ENCODE measurements at regions not wholly inside any gene's neighbourhood (a gene's known extent, or its start where the extent isn't known, plus 50 kb on each side); places are given as distances from the start of the nearest gene placed in this dataset.

DNA sequence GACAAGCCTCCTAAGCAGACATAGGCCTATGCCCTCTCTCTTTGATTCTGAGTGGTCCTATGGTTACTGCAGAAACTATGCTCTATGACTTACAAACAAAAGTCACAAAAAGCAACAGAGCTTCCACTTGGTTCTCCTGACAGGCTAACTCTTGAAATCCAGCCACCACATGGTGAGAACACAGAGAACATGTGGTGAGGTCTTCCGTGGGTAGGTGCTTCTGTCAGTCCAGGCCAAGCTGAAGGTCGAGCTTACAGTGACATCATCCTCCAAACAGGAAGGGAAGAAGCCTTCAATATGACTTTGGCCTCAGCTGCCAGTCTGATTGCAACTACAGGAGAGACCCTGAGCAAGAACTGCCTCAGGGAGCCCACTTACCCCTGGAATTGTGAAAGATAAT is 265.5 kb downstream of the TBX18 start:
- H3K9me3 ChIP-seq (ENCODE audit: control insufficient read depth, low read depth, low read length), result no peaks in the 10 kb centered on the region
- H3K4me3 ChIP-seq (ENCODE audit: control insufficient read depth in 2 of 3, extremely low read depth in 1 of 3, insufficient read depth in 2 of 3, low read depth in 1 of 3, low read length in 3 of 3), result no peak overlapping the region
- H4K20me1 ChIP-seq (ENCODE audit: control insufficient read depth, extremely low read depth, insufficient read depth, low read length), result no peaks in the 10 kb centered on the region
- no peak overlapping the region for H3K4me2 ChIP-seq (ENCODE audit: control insufficient read depth, extremely low read depth, insufficient read depth, low read depth, low read length)
- H3K9me1 ChIP-seq (ENCODE audit: control insufficient read depth, extremely low read depth, insufficient read depth, low read length), result no peaks in the 10 kb centered on the region
- H3K27ac ChIP-seq (ENCODE audit: control insufficient read depth, insufficient read depth, low read length), result no peak overlapping the region
- no peaks in the 10 kb centered on the region for H3K79me2 ChIP-seq (ENCODE audit: control insufficient read depth, insufficient read depth, low read length)
- no peak overlapping the region for H3K9ac ChIP-seq (ENCODE audit: control insufficient read depth, extremely low read depth, insufficient read depth, low read length)
- no peak for TF ChIP-seq EZH2 (IDR thresholded peaks at IDR 0.05; ENCODE audit: low read length)
- TF ChIP-seq, protein P1, sequence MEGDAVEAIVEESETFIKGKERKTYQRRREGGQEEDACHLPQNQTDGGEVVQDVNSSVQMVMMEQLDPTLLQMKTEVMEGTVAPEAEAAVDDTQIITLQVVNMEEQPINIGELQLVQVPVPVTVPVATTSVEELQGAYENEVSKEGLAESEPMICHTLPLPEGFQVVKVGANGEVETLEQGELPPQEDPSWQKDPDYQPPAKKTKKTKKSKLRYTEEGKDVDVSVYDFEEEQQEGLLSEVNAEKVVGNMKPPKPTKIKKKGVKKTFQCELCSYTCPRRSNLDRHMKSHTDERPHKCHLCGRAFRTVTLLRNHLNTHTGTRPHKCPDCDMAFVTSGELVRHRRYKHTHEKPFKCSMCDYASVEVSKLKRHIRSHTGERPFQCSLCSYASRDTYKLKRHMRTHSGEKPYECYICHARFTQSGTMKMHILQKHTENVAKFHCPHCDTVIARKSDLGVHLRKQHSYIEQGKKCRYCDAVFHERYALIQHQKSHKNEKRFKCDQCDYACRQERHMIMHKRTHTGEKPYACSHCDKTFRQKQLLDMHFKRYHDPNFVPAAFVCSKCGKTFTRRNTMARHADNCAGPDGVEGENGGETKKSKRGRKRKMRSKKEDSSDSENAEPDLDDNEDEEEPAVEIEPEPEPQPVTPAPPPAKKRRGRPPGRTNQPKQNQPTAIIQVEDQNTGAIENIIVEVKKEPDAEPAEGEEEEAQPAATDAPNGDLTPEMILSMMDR (optimal IDR thresholded peaks at IDR 0.05 in 1 of 3, IDR thresholded peaks at IDR 0.05 in 1 of 3, conservative IDR thresholded peaks at IDR 0.05 in 1 of 3; ENCODE audit: extremely low read depth in 1 of 3, insufficient read depth in 2 of 3, low read length in 3 of 3), result no peak
- no peaks in the 10 kb centered on the region for H3K4me1 ChIP-seq (ENCODE audit: control insufficient read depth, extremely low read depth, insufficient read depth, low read length)
- DNase-seq (ENCODE audit: low read depth, low spot score) (no peak), FAIRE-seq (no peak)
- no peaks in the 10 kb centered on the region for H3K36me3 ChIP-seq (ENCODE audit: control insufficient read depth in 2 of 2, extremely low read depth in 1 of 2, insufficient read depth in 2 of 2, low read length in 2 of 2)
- no peaks in the 10 kb centered on the region for H3K27me3 ChIP-seq (ENCODE audit: control insufficient read depth, extremely low read depth, insufficient read depth, low read length)
- H2AFZ ChIP-seq (ENCODE audit: control insufficient read depth, low read length), result no peak overlapping the region
- dilution Hi-C loops (cut with MboI; ENCODE audit: extremely low pct_ligation_motif_present, low sequenced_read_pairs), result no loop called here

DNA sequence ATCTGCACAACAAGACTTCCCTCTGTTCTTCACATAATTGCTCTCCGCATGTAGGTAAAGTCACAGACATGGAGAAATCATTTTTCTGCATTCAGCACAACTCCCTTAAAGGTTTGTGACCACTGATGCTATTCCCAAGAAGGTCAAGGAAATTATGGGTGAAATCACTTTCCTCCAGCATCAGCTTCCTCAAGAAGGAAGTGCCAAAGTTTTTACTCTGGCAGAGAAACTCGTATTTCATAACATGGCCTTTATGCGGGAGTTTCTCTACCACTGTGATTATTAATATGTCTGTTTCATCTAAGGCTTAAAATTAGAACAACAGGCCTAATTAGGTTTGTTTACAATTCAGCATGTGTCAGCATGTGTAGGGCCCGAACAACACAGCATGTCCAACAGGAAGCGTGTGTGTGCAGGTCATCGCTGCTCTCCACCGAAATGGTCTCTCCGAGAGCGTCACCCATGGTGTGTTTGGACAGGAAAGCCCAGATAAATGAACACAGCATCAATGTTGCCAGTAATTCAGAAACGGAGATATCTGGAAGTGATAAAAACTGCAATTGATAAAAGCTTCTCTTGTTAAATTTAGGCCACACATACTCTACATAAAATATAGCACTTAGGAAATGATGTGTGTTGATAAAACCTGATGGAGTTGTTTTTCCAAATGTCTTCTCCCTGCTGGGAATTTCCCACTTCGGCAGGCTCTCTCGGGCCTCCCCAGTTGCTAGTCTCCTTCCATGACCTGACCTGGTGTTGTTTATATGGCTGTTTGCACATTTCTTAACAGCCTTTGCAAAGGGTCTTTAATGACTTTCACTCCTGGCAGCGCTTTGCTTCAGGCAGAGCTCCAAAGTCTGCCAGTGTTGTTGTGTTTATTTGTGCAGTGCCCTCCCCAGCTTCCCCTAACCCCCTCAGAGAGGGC is 265.1 kb upstream of the CEP162 start:
- dilution Hi-C loops (cut with MboI; ENCODE audit: extremely low pct_ligation_motif_present, low sequenced_read_pairs), result no loop called here
- Histone ChIP-seq H3K27ac (ENCODE audit: control insufficient read depth, insufficient read depth, low read length) (no peak overlapping the region), H3K79me2 (ENCODE audit: control insufficient read depth, insufficient read depth, low read length) (no peaks in the 10 kb centered on the region), H3K4me3 (ENCODE audit: control insufficient read depth in 2 of 3, extremely low read depth in 1 of 3, insufficient read depth in 2 of 3, low read depth in 1 of 3, low read length in 3 of 3) (no peak overlapping the region), H3K4me2 (ENCODE audit: control insufficient read depth, extremely low read depth, insufficient read depth, low read depth, low read length) (no peak overlapping the region), H3K4me1 (ENCODE audit: control insufficient read depth, extremely low read depth, insufficient read depth, low read length) (no peaks in the 10 kb centered on the region), H4K20me1 (ENCODE audit: control insufficient read depth, extremely low read depth, insufficient read depth, low read length) (no peaks in the 10 kb centered on the region), H2AFZ (ENCODE audit: control insufficient read depth, low read length) (no peak overlapping the region), H3K27me3 (ENCODE audit: control insufficient read depth, extremely low read depth, insufficient read depth, low read length) (no peaks in the 10 kb centered on the region), H3K36me3 (ENCODE audit: control insufficient read depth in 2 of 2, extremely low read depth in 1 of 2, insufficient read depth in 2 of 2, low read length in 2 of 2) (no peaks in the 10 kb centered on the region), H3K9ac (ENCODE audit: control insufficient read depth, extremely low read depth, insufficient read depth, low read length) (no peak overlapping the region), H3K9me3 (ENCODE audit: control insufficient read depth, low read depth, low read length) (no peaks in the 10 kb centered on the region), H3K9me1 (ENCODE audit: control insufficient read depth, extremely low read depth, insufficient read depth, low read length) (no peaks in the 10 kb centered on the region)
- TF ChIP-seq, protein P1 (optimal IDR thresholded peaks at IDR 0.05 in 1 of 3, IDR thresholded peaks at IDR 0.05 in 1 of 3, conservative IDR thresholded peaks at IDR 0.05 in 1 of 3; ENCODE audit: extremely low read depth in 1 of 3, insufficient read depth in 2 of 3, low read length in 3 of 3), result no peak
- TF ChIP-seq EZH2 (IDR thresholded peaks at IDR 0.05; ENCODE audit: low read length), result no peak
- DNase-seq (ENCODE audit: low read depth, low spot score), result no peak
- FAIRE-seq, result no peak

All from keratinocyte (primary cell).